PC-3 (cell line): ENCODE measurements at regions not wholly inside any gene's neighbourhood (a gene's known extent, or its start where the extent isn't known, plus 50 kb on each side); places are given as distances from the start of the nearest gene placed in this dataset.

ENCODE experiments used
- EZH2 ChIP-seq: fragments of 300-600 bp; sonication (generic); IDR thresholded peaks from one replicate; pipeline ENCODE4 v1.6.1; 2017; ENCODE audit warnings: antibody characterized with exemption, mild to moderate bottlenecking, low read length; ENCODE audit not compliant: unreplicated experiment
- EZH2phosphoT487 ChIP-seq: fragments of 300-600 bp; sonication (generic); IDR thresholded peaks from 2 replicates; pipeline ENCODE4 v1.6.1; 2018; ENCODE audit warnings: mild to moderate bottlenecking, antibody characterized with exemption, low read length, borderline replicate concordance
- TF ChIP-seq, protein P1 (sequence below): fragments of 300-600 bp; sonication (generic); conservative IDR thresholded peaks from 2 replicates; pipeline ENCODE4 v1.5.1; 2017; ENCODE audit warnings: antibody characterized with exemption, low read depth, mild to moderate bottlenecking, low read length

- TF ChIP-seq, protein P1, sequence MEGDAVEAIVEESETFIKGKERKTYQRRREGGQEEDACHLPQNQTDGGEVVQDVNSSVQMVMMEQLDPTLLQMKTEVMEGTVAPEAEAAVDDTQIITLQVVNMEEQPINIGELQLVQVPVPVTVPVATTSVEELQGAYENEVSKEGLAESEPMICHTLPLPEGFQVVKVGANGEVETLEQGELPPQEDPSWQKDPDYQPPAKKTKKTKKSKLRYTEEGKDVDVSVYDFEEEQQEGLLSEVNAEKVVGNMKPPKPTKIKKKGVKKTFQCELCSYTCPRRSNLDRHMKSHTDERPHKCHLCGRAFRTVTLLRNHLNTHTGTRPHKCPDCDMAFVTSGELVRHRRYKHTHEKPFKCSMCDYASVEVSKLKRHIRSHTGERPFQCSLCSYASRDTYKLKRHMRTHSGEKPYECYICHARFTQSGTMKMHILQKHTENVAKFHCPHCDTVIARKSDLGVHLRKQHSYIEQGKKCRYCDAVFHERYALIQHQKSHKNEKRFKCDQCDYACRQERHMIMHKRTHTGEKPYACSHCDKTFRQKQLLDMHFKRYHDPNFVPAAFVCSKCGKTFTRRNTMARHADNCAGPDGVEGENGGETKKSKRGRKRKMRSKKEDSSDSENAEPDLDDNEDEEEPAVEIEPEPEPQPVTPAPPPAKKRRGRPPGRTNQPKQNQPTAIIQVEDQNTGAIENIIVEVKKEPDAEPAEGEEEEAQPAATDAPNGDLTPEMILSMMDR = no peak
- TF ChIP-seq EZH2 (no peak), EZH2phosphoT487 (no peak)
Observed at GRCh38 chr1:195597891-195598290, 1010.3 kb downstream of the KCNT2 start.
